ENCODE measurements at regions not wholly inside any gene's neighbourhood (a gene's known extent, or its start where the extent isn't known, plus 50 kb on each side); places are given as distances from the start of the nearest gene placed in this dataset.
"Not testable (repeated sequence)": the region's sequence is repeated elsewhere in the genome, so short reads cannot be mapped to it uniquely, and the experiment has no call there.

DNA sequence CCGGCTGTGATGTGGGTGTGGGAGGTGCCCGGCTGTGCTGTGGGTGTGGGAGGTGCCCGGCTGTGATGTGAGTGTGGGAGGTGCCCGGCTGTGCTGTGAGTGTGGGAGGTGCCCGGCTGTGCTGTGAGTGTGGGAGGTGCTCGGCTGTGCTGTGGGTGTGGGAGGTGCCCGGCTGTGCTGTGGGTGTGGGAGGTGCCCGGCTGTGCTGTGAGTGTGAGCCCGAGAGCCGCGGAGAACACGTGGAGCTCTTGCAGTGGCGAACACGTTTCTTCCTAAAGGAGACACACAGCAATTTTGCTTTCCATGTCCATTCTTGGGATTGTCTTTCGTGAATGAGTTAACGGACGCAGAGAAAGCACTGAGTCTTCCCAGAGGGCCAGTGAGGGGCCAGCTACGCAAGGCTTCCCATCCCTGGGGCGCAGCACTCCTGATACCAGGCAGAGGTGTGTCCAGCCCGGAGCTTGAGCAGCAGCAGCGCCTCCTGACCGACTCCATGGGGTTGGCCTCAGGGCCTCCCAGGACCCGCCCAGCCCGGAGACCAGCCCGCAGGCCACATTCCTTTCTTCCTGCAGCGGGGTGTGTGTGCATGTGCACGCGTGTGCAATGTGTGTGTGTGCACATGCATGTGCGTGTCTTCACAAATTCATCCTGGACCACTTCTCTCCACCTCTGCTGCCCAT is 245.0 kb upstream of the B3GAT1 start:
- TF ChIP-seq, protein P1, sequence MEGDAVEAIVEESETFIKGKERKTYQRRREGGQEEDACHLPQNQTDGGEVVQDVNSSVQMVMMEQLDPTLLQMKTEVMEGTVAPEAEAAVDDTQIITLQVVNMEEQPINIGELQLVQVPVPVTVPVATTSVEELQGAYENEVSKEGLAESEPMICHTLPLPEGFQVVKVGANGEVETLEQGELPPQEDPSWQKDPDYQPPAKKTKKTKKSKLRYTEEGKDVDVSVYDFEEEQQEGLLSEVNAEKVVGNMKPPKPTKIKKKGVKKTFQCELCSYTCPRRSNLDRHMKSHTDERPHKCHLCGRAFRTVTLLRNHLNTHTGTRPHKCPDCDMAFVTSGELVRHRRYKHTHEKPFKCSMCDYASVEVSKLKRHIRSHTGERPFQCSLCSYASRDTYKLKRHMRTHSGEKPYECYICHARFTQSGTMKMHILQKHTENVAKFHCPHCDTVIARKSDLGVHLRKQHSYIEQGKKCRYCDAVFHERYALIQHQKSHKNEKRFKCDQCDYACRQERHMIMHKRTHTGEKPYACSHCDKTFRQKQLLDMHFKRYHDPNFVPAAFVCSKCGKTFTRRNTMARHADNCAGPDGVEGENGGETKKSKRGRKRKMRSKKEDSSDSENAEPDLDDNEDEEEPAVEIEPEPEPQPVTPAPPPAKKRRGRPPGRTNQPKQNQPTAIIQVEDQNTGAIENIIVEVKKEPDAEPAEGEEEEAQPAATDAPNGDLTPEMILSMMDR (IDR thresholded peaks at IDR 0.05; ENCODE audit: control insufficient read depth, insufficient read depth, low read depth, low read length, missing control alignments), result no peak
- H3K4me3 ChIP-seq (ENCODE audit: control insufficient read depth, low read depth, low read length), result no peak overlapping the region
- DNase-seq (ENCODE audit: low read depth), result no peak

DNA sequence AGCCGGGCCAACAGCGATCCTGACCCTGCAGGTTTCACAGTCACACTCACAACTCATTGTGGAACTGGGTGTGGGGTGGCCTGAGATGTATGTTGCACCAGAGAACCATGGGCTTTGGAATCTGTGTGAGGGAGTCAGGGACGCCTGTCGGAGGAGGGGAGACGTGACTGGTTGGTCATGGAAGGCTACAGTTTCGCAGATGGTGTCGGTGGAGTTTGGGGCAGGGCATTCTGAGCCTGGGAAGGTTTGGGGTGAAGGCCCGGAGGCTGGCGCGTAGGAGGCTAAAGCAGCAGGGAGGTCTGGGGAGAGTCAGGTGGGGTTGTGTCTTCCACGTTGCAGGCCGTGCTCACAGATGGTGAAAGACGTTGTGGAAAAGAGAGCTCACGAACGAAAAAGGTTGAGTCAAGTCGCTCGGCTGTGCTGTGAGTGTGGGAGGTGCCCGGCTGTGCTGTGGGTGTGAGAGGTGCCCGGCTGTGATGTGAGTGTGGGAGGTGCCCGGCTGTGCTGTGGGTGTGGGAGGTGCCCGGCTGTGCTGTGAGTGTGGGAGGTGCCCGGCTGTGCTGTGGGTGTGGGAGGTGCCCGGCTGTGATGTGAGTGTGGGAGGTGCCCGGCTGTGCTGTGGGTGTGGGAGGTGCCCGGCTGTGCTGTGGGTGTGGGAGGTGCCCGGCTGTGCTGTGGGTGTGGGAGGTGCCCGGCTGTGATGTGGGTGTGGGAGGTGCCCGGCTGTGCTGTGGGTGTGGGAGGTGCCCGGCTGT is 244.2 kb upstream of the B3GAT1 start:
- DNase-seq (ENCODE audit: low read depth); H3K4me3 ChIP-seq (ENCODE audit: control insufficient read depth, low read depth, low read length): not testable (repeated sequence)

DNA sequence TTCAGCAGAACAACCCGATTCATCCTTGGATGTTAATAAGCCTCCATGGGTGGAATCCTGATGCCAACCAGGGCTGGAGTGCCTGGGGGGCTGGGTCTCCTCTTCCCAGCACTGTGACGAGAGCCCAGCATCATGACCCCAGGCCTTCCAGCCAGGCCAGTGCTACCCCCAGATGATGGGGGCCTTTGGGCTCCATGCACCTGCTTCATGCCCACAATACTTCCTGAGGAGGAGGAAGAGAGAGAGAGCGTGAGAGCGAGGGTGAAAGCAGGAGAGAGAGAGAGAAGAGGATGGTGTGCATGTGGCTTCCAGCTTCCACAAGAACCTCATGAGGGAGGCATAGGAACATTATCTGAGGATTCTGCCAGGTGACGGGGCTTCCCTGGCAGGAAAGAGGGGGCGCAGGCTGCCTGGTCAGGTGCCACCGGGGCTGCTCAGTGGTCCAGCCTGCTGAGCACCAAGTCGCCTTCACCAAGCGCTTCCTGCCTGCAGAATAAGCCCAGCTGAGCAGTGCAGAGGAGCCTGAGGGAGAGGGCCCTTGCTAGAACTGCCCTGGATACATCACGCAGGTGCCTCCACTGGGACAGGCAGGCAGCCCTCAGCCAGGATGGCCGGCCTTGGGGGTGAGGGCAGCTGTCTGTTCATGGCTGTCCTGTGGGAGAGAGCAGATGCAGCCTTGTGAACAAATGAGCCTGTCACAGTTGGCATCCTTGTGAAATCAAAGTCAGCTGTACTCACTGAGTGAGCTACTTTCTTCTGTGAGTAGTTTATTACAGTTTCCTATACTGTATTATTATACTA is 243.3 kb upstream of the B3GAT1 start:
- DNase-seq (ENCODE audit: low read depth), result no peak
- TF ChIP-seq, protein P1 (IDR thresholded peaks at IDR 0.05; ENCODE audit: control insufficient read depth, insufficient read depth, low read depth, low read length, missing control alignments), result no peak
- H3K4me3 ChIP-seq (ENCODE audit: control insufficient read depth, low read depth, low read length), result no peak overlapping the region

DNA sequence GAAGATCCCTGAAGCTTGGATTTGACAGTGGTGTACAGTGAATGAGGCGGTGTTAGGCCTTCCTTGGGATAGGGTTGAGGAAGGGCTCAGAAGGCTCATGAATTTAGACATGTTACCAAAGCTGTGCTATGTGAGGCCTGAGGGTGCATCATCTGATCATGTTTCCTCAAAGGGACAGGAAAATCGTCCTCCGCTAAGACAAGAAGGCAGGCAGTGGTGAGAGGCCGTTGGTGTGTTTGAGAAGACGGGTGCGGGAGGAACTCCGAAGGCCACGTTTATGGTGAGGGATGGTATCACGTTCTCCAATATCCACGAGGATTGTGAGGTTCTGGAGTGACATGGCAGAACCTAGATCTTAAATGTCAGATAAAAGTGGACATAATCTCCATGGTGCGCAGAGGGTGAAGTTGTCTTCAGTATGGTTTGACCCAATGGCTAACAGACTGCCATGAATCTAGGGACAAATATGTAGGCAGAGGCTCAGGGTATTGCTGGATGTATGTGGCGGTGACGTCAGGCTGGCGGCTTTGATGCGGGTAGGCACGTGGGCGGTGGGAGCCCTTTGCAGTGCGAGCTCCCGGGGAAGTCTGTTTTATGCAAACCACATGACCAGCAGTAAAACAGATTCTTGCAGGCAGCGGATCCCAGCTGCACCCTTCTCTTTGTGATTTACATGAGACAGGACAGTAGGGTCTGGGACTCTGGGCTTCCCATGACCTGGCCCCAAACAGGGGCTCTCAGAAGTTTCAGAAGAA is 242.3 kb upstream of the B3GAT1 start:
- H3K4me3 ChIP-seq (ENCODE audit: control insufficient read depth, low read depth, low read length), result no peak overlapping the region
- TF ChIP-seq, protein P1 (IDR thresholded peaks at IDR 0.05; ENCODE audit: control insufficient read depth, insufficient read depth, low read depth, low read length, missing control alignments), result no peak
- DNase-seq (ENCODE audit: low read depth), result no peak

DNA sequence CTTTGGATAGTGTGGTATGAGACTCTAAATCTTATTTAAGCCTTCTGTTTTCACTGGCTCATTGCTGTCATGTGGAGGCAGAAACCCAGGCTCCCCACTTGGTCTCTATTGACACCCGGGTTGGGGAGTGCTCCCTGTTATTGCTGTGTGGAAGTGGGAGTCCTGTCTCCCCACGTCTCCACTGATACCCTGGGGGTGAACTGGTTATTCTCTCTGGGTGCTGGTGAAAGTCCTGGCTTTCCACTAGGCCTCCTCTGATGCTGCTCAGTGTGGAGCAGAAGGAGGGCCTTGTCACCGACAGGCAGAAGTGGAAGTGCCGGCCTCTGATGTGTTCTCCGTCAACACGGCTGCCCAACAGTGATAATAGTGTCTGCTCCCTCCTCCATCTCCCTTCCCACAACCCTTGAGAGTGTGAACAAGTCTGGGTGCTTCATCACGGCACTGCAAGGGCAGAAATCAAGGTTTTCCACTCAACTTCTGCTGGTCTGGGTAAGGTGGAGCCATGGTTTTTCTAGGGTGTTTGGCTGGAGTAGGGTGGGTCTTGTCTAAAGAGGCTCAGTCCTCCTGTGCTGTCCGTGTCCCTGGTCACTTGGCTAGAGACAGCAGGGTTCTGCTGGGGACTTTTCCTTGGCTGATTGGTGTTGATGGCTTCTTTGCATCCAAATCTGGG is 240.7 kb upstream of the B3GAT1 start:
- no peak for DNase-seq (ENCODE audit: low read depth)
- no peak overlapping the region for H3K4me3 ChIP-seq (ENCODE audit: control insufficient read depth, low read depth, low read length)
- TF ChIP-seq, protein P1 (IDR thresholded peaks at IDR 0.05; ENCODE audit: control insufficient read depth, insufficient read depth, low read depth, low read length, missing control alignments), result no peak

DNA sequence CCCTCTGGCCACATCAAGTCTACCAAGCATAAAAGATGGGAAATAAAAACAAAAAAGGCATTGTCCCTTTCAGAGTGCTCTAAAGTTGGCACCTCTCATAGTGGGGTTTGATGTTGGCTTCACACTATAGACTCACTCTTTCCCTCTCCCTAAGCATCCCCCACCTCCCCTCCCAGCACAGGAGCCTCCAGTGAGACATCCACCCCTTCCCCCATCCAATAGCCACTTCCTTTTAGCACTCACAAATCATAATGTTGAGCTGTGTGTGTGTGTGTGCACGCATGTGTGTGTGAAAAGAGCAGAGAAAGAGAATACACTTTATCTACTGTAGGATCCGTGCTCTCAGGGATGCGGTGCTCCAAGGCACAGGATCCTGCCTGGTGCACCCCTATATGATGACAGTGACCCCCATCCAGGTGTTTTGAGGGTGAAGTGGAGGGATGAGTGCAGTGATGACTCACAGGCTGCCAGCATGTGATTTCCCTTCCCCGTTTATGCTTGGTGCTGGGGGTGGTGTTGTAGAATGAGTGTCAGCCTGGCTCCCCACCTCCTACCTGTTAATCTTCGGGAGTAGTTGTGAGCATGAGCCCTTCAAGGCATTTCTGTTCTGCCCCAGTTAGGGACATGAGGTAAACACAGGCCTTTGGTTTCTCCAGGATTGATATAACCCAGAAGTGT is 235.2 kb upstream of the B3GAT1 start:
- TF ChIP-seq, protein P1 (IDR thresholded peaks at IDR 0.05; ENCODE audit: control insufficient read depth, insufficient read depth, low read depth, low read length, missing control alignments), result no peak
- DNase-seq (ENCODE audit: low read depth), result no peak
- no peak overlapping the region for H3K4me3 ChIP-seq (ENCODE audit: control insufficient read depth, low read depth, low read length)

All from AG09309 (cell line).